ENCODE measurements at regions not wholly inside any gene's neighbourhood (a gene's known extent, or its start where the extent isn't known, plus 50 kb on each side); places are given as distances from the start of the nearest gene placed in this dataset.
"Not testable (repeated sequence)": the region's sequence is repeated elsewhere in the genome, so short reads cannot be mapped to it uniquely, and the experiment has no call there.

DNA sequence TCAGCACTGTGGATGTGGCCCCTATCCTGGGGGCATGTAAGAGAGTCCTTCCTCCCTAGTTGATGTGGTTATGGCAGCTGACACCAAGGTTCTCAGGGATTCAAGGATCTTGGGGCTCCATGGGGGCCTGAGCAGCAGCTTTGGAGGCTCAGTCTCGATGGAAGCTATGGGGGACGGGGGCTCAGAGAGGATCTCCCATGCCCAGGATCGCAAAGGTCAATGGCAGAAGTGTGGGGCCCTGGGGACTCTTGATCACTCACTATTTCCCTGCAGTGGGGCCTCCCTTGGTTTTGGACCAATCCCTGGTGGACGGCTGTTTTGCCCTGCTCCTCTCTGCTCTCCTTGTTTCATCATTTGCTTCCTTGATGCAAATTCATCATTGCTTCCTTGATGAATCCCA, 885.9 kb downstream of the CDH8 start:
- no peak for DNase-seq

DNA sequence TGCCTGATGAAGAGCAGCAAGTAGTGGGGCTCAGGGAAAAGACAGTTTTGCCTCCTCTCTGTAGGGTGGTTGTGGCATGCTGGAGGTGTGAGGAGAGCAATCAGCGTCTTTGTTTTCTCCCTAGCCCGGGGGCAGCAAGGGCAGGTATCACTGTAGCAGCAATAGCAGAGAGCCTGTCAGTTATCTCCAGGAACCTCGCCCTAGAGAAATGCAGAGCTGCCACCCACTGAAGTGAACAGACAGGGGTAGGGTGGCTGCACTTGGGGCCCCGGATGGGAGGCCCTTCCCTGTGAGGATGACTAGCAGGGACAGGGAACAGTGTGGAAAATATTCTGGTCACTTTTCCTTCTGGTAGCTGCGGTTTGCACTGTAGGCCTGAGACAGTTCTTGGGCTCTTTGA, 886.5 kb downstream of the CDH8 start:
- no peak for DNase-seq

DNA sequence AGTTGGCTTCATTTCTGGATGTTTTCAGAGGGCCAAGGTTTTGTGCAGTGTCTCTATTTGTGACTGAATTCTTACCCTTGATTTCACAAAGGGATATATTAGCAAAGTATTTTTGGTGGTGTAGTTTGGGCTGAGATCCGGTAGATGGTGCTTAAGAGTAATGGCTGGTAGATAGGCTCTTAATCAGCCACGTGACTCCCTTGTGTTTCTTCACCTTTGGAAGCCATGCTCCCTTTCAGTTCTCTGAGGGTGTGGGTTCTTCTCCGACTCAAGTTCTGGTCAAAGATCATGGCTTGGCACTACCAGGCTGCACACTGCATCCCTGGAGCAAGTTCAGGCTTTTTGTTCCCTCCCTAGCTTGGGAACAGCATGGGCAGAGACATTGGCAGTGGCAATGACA, 887.3 kb downstream of the CDH8 start:
- DNase-seq = no peak

DNA sequence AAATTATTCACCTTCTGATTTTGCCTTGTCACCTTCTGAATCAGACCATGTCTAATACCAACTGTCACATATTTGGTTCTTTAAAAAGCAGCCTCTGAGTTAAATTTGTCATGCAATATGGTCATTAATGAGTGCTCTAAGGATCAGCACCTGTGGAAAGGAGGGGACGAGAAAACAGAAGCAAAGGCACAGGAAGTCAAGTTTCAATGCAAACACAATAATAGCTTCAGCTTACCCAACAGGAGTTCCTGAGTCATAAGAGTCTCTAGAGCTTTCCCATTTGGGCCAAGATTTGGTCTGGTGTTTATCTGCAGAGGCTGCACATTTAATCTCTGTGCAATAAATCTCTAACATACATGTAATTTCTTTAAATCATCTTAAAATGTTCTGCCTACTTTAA, 889.8 kb downstream of the CDH8 start:
- no peak for DNase-seq

DNA sequence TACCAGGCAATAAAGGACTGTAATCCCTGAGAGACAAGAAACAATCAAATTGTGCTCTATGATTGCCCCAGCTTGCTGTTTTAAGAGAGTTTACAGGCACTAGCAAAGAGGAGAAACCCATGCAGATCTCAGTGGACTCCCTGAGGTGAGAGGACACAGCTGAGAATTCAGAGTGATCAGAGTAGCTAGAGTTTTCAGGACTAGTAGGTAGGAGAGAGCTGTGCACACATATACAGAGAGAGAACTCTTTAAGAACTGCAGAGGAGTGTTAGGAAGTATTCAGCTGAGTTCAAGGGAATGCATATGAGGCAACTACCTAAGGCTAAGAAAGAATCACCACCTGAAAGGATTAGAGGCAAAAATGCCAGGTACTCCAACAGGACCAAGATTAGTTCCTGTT, 904.8 kb downstream of the CDH8 start:
- DNase-seq = no peak

DNA sequence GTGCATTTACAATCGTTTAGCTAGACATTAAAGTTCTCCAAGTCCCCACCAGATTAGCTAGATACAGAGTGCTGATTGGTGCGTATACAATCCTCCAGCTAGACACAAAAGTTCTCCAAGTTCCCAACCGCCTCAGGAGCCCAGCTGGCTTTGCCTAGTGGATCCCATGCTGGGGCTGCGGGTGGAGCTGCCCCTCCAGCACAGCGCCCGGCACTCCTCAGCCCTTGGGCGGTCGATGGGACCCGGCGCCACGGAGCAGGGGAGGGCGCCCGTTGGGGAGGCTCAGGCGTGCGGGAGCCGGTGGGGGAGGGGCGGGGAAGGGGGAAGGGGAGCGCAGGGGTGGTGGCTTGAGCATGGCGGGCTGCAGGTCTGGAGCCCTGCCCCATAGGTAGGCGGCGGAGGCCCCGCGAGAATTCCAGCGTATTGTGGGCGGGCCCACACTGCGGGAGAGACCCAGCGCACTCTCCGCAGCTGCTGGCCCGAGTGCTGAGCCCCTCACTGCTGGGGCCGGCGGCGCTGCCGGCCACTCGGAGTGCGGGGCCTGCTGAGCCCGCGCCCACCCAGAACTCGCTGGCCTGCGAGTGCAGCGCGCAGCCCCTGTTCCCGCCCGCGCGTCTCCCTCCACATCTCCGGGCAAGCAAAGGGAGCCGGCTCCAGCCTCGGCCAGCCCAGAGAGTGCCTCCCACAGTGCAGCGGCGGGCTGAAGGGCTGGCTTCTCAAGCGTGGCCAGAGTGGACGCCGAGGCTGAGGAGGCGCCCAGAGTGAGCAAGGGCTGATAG, 907.5 kb downstream of the CDH8 start:
- no peak for DNase-seq

DNA sequence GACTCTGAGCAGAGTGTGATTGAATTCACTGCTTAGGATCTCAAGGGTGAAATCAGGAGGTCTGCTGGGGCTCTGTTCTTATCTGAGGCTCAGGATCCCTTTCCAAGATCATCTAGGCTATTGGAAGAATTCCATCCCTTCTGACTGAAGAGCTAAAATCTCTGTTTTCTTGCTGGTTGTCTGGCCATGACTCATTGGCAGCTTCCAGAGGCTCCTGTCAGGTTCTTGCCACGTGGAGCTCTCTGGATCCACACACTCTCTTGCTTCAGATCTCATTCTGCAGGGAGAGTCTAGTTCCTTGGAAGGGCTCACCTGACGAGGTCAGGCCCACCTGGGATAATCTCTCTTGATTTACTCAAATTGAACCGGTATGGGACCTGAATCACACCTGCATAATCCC, 930.7 kb downstream of the CDH8 start:
- DNase-seq = no peak

DNA sequence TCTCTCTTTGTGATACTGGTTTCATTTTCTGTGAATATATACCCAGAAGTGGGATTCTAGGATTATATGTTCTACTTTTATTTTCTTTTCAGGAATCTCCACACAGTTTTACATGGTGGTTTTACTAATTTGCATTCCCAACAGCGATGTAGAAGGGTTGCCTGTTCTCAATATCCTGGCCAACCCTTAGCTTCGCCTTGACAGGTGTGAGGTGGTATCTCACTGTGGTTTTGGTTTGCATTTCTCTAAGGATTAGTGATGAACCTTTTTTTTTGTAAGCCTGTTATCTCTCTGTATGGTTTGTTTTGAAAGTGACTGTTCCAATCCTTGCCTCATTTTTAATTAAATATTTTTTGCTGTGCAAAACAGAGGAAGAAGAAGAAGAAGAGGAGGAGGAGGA, 937.7 kb downstream of the CDH8 start:
- DNase-seq = no peak

DNA sequence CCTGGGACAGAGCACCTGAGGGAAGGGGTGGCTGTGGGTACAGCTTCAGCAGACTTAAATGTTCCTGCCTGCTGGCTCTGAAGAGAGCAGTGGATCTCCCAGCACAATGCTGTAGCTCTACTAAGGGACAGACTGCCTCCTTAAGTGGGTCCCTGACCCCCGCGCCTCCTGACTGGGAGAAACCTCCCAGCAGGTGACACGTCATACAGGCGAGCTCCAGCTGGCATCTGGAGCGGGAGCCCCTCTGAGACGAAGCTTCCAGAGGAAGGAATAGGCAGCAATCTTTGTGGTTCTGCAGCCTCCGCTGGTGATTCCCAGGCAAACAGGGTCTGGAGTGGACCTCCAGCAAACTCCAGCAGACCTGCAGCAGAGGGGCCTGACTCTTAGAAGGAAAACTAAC, 944.9 kb downstream of the CDH8 start:
- not testable (repeated sequence) for DNase-seq

DNA sequence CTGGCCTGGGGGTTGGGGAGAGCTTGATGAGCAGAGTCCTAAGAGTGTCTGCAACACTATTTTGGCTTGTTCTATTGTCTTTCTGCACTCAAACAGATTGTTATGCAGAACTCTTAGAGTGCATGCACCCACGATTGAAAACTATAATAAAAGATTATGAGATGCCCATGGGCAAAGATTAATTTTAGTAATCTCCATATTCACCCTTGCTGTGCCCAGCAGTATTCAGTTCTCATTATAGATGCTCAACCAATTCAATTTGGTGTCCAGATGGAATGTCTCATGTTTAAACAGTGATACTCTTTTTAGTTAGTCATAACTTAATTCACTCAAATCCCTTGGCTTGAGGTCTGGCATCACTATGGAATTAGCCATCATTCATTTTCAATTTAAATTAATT, 952.5 kb downstream of the CDH8 start:
- no peak for DNase-seq

DNA sequence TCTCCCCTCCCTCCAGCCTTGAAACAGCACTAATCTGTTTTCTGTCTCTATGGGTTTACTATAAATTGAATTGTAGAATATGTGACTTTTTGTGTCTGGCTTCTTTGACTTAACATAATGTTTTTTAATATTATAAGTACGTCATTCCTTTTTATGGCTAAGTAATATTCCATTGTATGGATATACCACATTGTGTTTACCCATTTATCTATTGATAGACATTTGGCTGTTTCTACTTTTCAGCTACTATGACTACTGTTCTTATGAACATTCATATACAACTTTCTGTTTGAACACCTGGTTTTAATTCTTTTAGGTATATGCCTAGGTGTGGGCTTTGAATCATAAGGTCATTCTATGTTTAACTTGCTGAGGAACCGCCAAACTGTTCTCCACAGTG, 961.9 kb downstream of the CDH8 start:
- DNase-seq = no peak

DNA sequence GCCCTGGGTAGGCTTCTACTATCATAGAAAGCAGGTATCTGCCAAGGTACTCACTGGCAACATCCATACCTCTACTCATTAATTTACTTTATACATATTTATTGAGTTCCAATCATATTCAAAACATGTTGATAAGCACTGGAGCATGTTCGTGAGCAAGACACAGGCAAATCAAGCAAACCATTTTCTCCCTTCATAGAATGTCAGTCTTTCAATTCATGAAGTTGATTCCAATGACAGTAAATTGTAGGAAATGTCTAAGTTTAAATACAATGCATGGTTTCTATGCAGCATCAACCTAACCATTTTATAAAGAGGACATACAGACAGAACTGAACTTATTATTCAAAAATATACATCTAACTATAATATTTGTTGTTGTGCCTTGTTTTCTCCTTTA, 978.6 kb downstream of the CDH8 start:
- DNase-seq = no peak

DNA sequence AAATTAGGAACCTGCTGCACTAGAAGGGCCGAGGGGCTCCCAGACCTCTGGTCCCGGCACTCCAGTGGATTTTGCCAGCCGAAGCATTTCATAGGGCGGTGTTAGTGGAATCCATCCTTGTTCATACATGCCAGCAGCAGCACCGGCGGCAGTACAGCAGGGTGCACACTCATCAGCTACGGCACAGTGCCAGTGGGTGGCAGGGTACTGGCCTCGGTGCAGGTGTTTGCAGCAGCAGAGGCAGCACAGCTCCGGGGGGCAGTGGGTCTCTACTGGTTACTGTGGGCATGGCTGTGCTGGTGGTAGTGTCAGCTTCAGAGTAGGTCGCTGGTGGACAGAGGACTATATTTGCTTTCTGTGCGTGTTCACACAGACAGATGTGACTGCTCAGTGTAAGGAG, 985.7 kb downstream of the CDH8 start:
- no peak for DNase-seq

DNA sequence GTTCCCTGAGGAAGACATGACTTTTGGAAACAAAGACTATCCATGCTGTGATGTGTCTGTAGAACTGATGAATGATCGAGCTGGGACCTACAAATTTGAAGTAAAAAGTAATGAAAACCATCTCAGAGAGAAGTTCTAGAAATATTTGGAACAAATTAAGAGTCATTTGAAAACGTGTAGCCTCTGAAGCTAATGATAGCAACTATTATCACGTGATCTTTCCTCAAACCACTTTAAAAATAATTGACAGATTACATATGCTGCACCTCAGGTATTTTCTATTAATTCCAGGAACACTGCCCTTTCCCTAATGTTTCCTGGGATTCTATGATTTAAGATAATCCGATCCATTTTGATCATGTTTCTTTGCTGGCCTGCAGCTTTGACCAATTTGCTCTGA, 990.3 kb downstream of the CDH8 start:
- no peak for DNase-seq

DNA sequence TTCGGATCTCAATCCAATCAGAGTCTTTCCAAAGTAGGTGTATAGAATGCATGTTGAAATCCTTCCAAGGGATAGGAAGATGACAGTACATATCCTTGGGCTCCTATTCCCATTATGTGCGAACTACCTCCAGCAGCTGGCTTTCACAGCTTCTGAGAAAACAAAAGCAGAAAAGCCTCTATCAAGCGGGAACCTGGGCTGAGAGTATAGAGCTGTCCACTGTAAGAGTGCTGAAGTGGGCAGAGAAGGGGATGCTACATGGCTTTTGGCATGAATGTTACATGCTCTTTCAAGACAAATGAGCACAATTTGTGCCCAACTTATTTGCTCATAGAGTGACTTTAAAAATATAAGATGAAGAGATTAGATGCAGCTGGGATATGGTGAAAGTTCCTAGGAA, 993.5 kb downstream of the CDH8 start:
- no peak for DNase-seq

DNA sequence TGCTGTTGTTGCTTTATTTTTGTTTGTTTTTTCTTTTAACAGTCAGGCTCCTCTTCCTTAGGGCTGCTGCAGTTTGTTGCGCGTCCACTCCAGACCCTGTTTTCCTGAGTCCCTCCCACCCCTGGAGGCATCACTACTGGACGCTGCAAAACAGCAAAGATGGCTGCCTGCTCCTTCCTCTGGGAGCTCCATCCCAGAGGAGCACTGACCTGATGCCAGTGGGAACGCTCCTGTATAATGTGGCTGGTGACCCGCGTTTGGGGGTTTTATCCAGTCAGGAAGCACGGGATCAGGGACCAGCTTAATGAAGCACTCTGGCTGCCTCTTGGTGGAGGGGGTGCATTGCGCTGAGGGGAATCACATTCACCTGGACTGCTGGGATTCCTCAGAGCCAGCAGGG, 1005.6 kb downstream of the CDH8 start:
- no peak for DNase-seq

DNA sequence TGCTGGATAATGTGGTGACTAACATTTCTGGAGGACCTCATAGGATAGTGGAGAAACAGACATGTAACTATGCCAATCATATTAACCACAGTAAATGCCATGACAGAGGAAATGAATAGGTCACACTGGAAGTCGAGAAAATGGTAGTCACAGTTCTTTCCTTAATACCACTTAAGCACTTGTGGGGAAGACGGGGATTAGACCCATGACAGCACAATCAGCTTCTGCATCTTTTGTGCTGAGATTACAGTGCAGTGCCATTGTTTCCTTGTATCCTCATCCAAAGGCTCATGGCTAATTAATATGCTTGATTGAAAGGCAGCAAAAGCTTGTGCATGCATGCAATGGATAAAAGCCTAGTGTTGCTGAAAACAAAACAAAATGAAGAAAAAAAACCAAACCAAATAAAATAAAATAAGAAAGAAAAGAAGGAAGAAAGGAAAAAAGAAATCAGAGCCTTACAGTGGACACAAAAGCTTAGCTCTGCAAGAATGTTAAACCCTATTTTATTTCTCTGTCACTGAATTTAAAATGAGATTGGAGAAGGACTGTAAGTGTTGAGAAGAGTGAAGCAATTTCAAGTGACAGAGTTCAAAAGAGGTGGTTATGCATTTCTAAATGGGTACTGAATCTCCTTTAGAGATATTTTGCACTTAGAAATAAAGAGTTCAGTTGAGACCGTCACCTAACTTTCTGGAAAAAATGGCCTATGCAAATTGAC, 1011.9 kb downstream of the CDH8 start:
- no peak for DNase-seq

DNA sequence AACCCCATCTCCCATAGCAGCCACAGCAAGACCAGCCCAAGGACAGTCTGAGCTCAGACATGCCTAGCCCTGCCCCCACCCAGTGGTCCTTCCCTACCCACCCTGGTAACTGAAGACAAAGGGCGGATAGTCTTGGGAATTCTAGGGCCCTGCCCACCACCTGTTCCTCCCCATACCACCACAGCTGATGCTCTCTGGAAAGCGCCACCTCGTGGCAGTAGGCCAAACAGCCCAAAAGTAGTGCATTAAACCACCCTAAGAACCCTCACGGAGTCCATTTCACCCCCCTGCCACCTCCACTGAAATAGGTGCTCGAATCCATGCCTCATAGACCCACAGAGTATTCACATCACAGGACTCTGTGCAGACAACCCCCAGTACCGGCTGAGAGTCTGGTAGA, 1021.4 kb downstream of the CDH8 start:
- DNase-seq = no peak

DNA sequence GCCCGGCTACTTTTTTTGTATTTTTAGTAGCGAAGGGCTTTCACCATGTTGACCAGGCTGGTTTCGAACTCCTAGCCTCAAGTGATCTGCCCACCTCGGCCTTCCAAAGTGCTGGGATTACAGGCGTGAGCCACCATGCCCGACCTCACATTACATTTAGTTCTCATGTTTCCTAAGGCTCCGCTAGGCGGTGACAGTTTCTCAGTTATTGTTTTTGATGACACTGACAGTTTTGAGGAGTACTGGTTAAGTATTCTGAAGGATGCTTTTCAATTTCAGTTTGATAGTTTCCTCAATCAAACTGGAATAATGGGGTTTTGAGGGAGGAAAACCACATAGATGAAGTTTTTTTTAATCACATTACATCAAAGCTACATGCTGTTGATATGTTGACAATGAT, 1028.5 kb downstream of the CDH8 start:
- no peak for DNase-seq

DNA sequence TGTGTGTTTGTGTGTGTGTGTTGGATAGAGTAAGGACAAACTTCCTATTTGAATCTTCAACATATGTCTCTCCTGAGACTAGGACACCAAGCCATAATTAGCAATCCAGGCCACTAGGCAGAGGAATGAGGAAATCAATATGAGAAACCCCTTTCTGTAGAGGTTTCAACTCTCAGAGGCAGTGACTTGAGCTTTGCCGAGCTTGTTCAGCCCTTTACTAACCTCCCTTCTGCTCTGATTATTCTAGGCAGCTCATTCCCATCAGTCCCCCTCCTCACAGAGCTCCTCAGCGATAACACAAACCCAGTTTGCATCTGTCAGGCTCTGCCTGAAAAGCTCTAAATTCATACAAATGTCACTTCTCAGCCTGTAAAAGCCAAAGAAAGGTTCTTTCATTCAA, 1030.3 kb downstream of the CDH8 start:
- DNase-seq = no peak

DNA sequence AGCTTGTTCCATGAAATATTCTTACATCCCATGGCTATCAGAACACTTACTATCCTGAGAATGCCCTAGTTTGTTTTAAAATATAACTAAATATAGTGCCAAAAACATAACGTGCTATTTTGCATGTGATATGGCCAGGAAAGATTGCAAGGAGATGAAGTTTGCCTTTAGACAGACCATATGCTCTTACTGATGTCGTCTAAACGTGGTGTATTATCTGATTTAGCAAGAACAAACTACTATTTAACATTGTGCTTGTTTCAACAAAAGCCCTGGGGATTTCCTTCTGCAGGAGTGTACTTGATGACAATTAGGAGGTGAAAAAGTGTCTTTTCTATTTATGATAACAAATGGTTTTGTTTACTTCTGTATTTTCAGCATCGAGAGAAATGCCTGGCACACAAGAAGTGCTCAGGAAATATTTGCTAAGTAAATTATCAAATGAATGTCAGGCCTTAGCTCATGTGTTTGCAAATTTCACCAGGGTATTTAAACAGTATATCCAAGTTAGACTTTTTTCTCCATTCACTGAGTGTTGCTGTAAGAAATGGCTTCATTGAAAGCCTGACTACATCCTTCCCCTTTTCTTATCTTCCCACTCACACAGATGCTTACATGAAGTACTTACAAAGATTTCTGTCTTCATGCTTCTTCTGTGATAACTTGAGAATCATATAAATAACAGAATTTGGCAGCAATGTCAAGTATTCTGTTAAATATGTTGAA, 1033.6 kb downstream of the CDH8 start:
- no peak for DNase-seq

DNA sequence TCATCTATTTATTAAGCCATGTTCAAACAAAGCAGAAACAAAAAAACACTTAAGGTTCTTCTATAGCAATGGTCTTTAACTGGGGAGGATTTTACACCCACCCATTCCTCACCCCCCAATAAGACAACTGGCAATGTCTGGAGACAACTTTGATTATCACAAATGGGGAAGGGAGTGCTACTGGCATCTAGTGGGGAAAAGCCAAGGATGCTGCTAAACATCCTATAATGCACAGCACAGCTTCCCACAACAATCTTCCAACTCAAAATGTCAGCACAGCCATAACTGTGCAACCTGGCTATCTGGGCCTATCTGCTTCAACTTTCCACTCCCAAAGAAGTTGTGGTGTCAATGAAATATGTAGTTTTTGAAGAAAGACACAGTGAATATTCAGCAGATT, 1044.4 kb downstream of the CDH8 start:
- DNase-seq = no peak

DNA sequence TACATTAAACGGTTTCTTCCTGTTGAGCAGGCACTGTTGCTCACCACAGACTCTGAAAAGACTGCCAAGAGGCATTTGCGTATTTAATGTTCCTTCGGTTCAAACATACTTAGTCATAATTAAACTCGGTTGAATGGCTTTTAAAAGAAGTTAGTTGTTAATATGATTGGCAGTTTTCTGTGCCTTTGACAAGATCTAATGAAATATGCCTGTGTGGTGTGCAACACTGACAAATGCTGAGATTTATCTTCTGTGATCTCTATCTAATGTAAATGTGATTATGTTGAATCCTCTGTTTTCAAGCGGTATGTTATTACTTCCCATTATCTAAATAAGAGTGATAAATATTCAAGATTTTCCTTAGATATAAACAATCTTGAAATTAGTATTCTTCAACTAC, 1046.6 kb downstream of the CDH8 start:
- no peak for DNase-seq

DNA sequence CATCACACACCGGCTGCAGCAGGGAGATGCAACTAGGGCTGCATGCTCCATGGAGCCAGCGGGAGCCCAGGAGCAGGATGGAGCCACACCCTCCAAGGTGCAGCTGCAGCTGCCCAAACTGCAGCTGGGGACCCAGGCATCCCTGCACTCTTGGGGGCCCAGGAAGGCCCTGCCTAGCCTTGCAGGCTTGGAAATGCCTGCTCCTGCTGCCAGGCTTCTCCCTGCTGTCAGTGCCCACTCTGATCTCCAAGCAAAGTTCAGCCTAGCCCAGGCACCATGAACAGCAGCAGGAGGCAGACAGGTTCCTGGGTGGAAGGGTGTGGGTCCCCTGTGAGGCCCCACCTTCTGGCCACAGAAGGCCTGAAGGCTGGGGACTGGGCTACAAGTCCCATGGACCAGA, 1057.1 kb downstream of the CDH8 start:
- DNase-seq = no peak

All from suppressor macrophage treated with lipopolysaccharide for 1 hour (primary cell).